ENCODE measurements at regions not wholly inside any gene's neighbourhood (a gene's known extent, or its start where the extent isn't known, plus 50 kb on each side); places are given as distances from the start of the nearest gene placed in this dataset.
"Not testable (repeated sequence)": the region's sequence is repeated elsewhere in the genome, so short reads cannot be mapped to it uniquely, and the experiment has no call there.

DNA sequence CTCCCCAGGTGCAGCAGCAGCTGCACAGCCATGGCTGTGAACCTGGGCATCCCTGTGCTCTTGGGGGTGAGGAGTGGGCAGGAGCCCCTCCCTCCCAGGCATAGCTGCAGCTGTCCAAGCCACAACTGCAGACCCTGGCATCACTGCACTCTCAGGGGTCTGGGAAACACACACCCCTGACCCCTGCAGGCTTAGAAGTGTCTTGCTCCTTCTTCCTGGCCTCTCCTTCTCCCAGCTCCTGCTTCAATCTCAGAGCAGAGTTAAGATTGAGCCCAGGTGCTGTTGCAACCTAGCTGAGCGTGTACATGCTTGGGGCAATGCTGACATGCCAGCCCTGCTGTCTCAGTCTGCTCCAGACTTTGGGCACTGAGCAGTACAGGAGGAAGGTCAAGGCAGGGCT, 833.6 kb downstream of the FLRT2 start:
- DNase-seq (ENCODE audit: low read depth), result no peak

DNA sequence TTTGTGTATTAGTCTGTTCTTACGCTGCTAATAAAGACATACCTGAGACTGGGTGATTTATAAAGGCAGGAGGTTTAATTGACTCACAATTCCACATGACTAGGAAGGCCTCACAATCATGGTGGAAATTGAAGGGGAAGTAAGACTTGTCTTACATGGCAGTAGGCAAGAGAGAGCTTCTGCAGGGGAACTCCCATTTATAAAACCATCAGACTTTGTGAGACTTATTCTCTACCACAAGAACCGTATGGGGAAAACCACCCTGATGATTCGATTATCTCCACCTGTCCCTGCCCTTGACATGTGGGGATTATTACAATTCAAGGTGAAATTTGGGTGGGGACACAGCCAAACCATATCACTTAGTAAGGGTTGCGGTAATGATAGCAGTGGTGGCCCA, 833.1 kb downstream of the FLRT2 start:
- DNase-seq (ENCODE audit: low read depth), result no peak

DNA sequence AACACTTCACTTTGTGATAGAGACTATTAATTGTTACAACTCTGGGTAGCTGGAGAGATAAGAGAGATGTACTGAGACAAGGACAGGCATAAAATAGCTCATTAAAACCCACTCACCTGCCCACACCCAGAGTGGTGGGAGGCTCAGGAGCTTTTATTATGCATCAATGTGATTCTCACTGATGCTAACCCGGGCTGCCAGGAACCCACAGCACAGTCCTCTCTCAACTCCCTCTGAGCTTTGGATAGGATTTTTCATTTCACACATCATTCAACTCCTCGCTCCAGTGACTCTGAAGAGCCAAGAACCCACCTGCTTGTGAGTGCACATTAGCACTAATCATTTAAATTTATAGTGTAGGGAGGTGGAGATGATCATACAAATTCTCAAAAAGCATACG, 827.9 kb downstream of the FLRT2 start:
- no peak for DNase-seq (ENCODE audit: low read depth)

DNA sequence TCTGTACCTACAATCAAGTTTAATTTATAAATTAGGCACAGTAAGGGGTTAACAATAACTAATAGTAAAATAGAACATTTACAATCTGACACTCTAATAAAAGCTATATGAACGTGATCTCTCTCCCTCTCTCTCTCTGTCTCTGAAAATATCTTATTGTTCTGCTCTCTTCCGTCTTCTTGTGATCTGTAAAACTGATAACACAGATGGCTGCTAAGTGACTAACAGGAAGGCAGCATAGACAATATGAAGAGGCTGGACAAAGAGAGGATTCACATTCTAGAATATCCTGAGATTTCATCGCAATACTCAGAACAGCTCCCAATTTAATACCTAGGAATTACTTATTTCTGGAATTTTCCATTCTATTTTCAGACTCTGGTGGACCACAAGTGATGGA, 827.2 kb downstream of the FLRT2 start:
- DNase-seq (ENCODE audit: low read depth), result no peak

DNA sequence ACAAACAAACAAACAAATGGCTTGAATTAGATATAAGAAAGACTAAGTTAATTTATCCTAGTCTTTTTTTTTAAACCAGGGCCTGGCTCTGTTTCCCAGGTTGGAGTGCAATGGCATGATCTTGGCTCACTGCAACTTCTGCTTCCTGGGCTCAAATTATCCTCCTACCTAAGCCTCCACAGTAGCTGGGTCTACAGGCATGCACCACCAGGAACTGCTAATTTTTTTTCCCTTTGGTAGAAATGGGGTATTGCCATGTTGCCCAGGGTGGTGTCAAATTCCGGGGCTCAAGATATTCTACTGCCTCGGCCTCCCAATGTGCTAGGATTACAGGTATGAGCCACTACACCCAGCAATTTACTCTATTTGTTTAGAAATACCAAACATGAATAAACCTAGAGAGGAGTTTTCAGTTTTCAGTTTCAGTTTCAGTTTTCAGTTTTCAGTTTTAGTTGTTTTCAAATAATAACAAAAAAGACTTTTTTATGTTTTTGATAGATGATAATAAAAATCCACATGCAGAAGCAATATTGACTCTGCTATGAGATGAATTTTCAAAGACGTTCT, 817.0 kb downstream of the FLRT2 start:
- no peak for DNase-seq (ENCODE audit: low read depth)

DNA sequence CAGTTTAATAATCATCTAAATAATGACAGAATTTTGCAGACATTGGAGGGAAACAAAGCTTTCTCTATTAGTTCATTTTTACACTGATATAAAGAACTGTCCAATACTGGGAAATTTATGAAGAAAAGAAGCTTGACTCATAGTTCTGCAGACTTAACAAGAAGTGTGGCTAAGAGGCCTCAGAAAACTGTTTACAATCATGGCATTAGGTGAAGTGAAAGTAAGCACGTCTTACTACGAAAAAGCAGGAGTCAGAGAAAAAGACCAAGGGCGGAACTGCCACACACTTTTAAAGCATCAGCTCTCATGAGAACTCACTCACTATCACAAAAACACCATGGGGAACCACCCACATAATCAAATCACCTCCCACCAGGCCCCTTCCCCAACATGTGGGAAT, 804.4 kb downstream of the FLRT2 start:
- no peak for DNase-seq (ENCODE audit: low read depth)

DNA sequence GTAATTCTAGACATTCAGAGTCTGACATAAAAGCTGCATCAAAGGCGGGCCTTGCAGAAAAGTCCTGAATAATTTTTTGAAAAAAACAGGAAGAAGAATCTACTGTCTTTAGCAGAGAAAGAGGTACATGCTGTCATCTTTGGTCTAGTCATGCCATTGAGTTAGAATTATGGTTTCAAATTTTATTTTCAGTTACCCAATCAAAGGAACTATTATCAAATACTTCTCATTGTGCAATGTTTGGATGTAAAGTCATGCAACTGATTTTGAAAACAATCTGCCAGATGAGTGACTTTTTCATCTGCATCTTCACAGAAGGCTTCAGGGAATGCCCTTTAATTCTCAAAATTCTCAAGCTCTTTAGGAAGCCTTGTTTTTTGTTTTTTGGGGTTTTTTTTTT, 803.5 kb downstream of the FLRT2 start:
- no peak for DNase-seq (ENCODE audit: low read depth)

DNA sequence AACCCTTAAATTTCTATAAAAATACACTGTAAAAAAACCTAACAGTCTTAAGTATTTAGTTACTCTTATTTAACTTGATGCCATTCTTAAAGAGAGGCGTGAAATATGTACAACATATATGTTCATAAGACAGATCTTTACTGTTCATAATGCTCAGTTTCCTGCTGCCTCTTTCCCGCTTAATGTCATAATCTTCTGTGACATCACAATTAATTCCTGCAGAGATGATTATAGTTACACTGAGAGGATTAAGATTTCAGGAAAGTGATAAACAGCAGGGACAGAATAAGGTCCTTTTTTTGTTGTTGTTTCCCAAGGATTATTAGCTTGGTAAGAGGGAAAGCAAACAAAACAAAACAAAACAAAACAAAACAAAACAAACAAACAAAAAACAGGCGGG, 801.4 kb downstream of the FLRT2 start:
- DNase-seq (ENCODE audit: low read depth), result no peak

DNA sequence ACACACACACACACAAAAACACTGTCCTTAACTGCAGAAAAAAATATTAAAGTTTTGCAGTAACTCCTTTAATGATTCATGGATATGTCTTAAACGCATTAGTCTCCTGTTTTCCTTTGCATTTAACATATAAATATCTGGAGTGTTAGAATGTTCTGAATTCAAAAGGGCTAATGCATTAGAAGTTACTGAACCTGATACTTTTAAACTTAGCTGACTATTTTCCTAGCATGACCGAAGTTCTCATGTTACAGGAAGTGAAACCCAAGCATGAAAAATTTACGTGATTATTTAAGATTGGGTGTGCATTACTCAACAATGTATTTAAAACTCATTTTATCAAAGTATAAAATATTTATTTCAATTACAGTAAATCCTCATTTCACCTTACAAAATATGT, 791.2 kb downstream of the FLRT2 start:
- DNase-seq (ENCODE audit: low read depth), result no peak

DNA sequence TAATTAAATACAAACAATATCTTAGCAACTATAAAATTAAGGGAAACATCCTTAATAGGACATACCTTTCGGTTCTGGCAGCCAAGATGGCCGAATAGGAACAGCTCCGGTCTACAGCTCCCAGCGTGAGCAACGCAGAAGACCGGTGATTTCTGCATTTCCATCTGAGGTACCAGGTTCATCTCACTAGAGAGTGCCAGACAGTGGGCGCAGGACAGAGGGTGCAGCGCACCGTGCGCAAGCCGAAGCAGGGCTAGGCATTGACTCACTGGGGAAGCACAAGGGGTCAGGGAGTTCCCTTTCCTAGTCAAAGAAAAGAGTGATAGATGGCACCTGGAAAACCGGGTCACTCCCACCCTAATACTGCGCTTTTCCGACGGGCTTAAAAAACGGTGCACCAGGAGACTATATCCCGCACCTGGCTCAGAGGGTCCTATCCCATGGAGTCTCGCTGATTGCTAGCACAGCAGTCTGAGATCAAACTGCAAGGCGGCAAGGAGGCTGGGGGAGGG, 782.3 kb downstream of the FLRT2 start:
- DNase-seq (ENCODE audit: low read depth), result not testable (repeated sequence)

DNA sequence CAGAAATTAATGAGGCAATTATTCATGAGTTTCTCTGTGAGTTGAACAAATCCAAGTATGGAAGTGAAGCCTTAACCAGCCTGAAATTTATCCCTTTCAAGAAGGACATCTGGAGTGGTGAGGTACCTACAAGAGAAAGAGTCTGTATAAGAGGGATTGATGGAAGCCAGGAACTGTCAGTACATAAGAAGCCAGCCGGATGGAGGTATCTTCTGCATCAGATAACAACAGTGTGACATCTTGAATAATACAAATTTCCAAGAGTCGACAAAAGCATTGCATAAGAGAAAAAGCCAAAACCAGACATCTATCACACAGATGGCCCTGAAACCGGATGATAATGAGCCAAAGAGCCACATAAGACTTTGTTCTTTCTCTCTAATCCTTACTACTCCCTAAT, 781.2 kb downstream of the FLRT2 start:
- DNase-seq (ENCODE audit: low read depth), result no peak

DNA sequence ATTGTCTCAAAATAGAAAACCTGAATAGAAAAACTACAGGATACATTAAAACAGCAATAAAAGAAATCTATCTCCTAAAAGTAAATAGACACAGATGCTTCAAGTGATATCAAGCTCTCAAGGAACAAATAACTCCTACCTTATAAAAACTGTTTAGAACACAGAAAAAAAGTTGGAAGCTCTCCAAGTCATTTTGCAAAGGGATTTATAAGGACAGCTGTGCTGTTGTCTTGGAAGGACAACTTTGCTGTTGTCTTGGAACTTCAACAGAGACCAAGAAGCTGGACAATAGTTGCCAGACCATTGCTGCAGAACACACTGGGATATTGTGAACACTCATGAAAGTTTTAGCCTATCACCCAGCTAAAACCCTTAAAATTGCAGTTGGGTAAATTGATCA, 780.7 kb downstream of the FLRT2 start:
- DNase-seq (ENCODE audit: low read depth), result no peak

DNA sequence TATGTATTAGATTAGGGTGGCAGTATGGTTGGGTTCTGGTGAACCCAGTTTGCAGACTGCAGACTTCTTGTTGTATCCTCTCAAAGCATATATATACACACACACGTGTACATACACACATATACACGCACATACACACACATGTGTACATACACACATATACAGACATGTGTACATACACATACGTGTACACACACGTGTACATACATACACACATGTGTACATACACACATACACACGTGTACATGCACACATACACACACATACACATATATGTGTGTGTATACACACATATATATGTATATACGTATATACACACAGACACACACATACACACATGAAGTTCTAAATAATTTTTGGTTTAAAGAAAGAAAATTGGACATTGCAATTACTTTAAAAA, 780.2 kb downstream of the FLRT2 start:
- DNase-seq (ENCODE audit: low read depth), result no peak

DNA sequence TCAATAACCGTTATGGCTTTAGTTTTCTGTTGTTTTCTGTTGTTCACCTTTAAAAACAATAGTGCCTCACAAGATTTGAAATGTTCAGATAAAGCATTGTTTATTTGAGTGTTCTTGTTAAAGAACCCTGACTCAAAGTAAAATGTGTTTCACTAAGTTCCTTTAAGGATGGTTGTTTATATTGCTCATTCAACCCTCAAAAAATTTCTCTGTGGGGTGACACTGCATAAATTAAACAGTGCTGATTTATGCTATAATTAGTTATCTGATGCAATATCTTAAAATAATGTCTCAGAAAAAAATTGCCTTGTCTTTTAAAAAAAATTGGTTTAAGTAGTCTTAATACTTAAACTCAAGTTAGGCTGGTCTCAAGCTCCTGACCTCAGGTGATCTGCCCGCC, 775.1 kb downstream of the FLRT2 start:
- DNase-seq (ENCODE audit: low read depth), result no peak

DNA sequence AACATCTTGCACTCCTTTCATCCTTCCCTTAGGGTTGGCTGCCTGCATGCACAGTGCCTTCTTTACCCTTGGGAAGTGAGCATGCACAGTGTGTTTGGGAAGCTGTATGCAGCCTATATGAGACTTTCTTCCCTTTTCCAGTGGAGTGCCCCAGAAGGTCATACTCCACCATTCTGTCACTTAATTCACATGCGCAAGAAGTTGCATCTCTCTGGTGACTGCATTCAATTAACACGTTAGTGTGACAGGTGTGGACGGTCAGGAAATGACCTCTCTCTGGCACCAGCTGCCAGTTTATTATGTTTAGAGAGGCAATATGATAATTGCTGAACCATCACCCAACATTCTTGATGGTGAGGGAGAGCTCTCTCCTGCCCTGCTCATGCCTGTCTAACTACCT, 770.0 kb downstream of the FLRT2 start:
- DNase-seq (ENCODE audit: low read depth), result no peak

DNA sequence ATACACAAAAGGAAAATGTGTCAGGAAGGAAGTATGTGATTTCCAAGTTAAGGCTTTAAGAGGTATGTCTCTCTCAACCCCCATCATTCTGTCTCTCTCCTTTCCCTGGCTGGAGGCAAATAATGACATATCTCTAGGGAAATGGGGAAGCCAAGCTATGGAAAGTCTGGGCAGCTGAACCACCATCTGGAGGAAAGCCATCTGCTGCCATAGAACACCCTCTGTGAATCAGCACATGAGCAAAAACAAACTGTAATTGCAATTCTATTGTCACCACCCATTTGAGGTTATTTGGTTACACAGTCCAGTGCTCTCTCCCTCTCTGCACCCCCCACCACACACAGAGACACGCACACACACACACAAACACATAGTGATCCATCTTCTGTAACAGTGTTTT, 766.2 kb downstream of the FLRT2 start:
- DNase-seq (ENCODE audit: low read depth), result no peak

DNA sequence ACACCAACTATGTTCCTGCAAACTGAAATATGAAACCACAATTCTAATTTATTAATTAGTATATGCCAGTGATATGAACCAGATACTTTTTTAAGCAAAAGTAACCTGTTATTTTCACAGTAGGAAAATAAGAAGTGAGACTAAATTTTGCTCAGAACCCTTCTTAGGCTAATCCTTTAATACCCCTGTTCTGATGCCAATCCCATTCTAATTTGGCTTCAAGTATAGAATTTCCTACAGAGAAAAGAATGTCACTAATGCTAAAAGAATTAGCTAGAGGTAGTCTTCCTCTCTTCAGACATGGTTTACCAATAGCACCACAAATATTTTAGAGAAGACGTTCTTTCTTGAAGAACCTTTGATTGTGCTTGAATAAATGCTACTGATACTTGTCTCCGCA, 758.4 kb downstream of the FLRT2 start:
- DNase-seq (ENCODE audit: low read depth), result no peak

DNA sequence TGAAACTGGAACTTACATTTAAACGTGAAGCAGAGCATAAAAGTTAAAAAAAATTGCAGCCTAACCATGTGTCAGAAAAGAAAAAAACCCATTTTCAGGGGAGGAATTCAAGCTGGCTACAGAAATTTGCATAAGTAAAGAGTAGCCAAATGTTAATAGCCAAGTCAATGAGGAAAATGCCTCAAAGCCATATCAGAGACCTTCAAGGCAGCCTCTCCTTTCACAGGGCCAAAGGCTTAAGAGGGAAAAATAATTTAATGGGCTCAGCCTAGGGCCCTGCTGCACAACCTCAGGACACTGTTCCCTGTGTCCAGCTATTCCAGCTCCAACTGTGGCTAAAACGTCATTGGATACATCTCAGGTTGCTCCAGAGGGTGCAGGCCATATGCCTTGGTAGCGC, 749.5 kb downstream of the FLRT2 start:
- no peak for DNase-seq (ENCODE audit: low read depth)

DNA sequence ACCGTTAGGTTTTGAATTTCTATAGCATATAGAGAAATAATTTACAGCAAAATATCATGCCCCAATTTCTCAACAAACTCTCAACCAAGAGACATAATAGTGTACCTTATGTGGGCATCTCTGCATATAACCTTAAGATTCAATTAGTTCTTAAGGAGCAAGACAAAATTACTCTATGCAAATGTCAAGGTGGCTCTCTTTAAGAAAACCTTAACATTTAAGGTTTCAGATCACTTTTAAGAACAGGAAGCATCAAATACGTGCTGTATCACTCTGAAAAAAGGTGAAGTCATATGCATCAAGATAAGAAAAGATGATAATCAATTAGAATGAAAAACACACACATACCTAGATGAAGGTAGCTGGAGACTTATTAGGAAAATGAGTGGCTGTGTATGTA, 728.0 kb downstream of the FLRT2 start:
- DNase-seq (ENCODE audit: low read depth), result no peak

DNA sequence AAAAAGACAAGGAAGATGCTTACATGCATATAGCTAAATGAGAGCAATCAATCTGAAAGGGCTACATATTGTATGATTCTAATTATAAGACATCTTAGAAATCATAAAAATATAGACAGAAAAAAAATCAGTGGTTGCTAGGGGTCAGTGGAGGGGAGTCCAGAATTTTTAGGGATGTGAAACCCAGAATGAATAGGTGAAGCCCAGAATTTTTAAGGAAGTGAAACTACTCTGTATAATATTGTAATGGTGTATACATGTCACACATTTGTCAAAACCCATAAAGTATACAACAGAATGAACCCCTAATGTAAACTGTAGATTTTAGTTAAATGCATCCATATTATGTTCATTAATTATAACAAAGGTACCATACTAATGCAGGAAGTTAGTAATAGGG, 713.2 kb downstream of the FLRT2 start:
- DNase-seq (ENCODE audit: low read depth), result no peak

DNA sequence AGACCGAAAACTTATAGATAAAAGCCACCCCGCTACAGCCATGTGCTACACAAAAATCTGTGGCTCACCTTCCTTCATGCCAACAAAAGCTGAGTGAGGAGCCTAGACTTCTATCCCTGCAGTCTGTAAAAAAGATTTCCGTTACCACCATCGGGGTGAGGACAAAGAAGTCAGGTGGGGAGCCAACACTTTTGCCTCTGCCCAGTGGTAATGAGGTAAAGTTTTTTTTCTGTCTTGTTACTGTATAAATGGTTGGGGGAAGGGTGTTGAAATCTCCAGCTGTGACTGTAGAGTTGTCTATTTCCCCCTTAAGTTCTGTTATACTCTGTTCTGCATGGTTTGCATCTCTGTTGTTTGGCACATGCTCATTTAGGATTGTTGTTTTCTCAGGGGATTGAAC, 707.8 kb downstream of the FLRT2 start:
- no peak for DNase-seq (ENCODE audit: low read depth)

DNA sequence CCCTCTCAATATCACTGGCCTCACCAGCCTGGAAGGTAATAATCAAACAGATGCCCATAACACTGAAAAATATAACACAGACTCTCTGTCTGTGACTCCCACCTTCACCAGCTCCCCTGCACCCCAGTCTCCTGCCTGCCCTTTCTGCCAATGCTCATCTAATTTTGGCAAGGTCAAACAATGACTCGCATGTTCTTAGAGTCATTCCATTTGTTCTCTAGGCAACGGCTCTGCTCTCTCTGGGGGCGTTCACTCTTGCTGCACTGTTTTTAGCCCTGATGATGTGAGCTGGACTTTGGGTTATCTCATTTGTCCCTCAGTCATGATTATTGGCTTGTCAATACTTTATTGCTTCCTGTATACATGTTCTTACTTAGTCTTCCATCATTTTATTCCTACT, 691.8 kb downstream of the FLRT2 start:
- DNase-seq (ENCODE audit: low read depth), result no peak

DNA sequence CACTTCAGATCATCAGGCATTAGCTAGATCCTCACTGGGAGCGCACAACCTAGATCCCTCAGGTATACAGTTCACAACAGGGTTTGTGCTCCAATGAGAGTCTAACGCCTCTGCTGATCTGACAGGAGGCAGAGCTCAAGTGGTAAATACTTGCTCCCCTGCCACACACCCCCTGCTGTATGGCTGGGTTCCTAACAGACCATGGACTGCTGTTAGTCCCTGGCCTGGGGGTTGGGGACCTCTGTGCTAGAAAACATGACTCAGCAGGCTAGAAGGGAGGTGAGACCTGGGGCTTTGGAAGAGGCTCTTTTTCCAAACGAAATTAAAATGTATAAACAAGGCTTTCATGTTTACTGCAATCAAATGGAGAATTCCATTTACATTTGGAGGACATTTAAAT, 691.1 kb downstream of the FLRT2 start:
- no peak for DNase-seq (ENCODE audit: low read depth)

DNA sequence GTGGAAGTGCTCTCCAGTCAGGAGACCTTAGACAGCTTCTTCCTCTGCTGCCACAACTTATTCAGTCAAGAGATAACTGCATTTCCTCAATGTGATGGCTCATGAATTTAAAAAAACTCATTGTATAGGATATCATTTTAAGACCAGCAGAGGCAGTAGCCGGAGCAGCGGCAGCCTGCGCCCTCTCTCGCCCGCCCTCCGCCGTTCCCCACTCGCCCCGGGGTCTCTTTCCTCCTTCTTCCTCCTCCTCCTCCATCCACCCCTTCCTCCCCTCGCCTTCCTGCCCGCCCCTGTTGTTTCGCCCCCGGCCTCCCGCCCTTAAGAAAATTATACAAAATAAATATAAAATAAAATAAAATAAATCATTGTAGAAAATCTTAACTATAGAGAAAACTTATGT, 687.6 kb downstream of the FLRT2 start:
- no peak for DNase-seq (ENCODE audit: low read depth)

DNA sequence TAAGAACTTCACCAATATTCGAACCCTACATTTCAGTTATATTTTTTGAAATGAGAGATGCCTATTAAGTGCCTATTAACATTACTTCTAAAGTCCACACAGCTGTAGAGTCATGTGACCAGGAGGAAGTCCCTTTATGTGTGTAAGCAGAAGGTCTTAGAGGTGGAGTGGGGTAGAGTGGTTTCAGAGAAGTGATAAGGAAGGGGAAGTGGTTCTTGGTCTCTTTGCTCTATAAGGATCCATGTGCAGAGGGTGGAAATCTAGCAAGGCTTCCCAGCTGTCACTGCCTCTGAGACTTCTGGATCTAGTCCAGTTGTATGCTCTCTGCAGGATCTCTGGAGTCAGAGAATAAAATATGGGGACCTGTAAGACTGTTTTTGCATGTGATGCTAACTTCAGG, 673.9 kb downstream of the FLRT2 start:
- DNase-seq (ENCODE audit: low read depth), result no peak

All from non-pigmented ciliary epithelial cell (primary cell).